T-helper 2 cell treated with Interferon-gamma antibody and Interleukin-4, amounts not matched to agents 5 μg/mL and 100 μg/mL, for 36 hours (primary cell): ENCODE measurements at regions not wholly inside any gene's neighbourhood (a gene's known extent, or its start where the extent isn't known, plus 50 kb on each side); places are given as distances from the start of the nearest gene placed in this dataset.

Experiments used
- DNase-seq: peaks from one replicate; pipeline ENCODE4 v3.0.0; 2021; ENCODE audit warnings: low spot score
- H3K27ac Mint-ChIP-seq: one replicate; pipeline ENCODE4 v1.8.0; 2021; ENCODE audit warnings: mild to moderate bottlenecking, mixed read lengths
- H3K27me3 Mint-ChIP-seq: one replicate; pipeline ENCODE4 v1.8.0; 2021; ENCODE audit warnings: low read depth, mixed read lengths
- H3K36me3 Mint-ChIP-seq: one replicate; pipeline ENCODE4 v1.8.0; 2021; ENCODE audit warnings: low read depth, mixed read lengths
- H3K4me1 Mint-ChIP-seq: one replicate; pipeline ENCODE4 v1.8.0; 2021; ENCODE audit warnings: low read depth, mixed read lengths
- H3K4me3 Mint-ChIP-seq: one replicate; pipeline ENCODE4 v1.8.0; 2022; ENCODE audit warnings: mild to moderate bottlenecking, moderate library complexity, mixed read lengths
- H3K9me3 Mint-ChIP-seq: one replicate; pipeline ENCODE4 v1.8.0; 2021; ENCODE audit warnings: mixed read lengths

DNA sequence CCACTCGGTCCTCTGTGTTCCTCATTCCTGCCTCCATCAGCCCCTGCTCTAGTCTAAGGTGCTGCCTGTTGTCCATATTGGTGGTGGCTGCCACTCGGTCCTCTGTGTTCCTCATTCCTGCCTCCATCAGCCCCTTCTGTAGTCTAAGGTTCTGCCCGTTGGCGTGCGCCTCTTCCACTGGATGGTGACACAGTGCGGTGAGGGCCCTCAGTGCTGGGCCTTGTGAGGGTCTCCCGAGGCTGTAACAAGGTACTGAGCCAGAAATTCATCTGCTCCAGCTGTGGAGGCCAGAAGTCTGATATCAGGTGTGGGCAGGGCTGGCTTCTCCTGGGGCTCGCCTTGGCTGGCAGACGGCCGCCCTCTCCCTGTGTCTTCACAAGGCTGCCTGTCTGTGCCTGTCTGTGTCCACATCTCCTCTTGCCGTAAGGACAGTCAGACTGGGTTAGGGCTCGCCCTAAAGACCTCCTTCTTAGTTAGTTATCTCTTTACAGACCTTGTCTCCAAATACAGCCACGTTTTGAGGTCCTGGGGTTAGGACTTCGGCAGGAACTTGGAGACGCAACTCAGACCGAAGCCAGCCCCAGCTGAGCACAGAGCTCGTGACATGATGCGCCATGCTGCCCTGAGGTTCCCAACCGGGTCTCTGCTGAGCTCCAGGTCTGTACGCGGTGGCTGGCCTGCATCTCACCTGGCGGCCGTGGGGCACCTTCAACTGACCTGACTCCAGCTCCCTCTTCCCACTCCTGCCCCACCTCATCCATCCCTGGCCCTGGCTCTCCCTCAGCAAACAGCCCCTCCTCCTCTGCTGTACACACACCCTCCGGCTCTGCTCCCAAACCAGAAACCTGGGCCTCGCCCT is 181.4 kb upstream of the SHH start:
- no peaks in the 10 kb centered on the region for H3K36me3 Mint-ChIP-seq
- H3K9me3 Mint-ChIP-seq = peaks cover 4% of the 10 kb centered on the region
- no peak for DNase-seq
- peaks cover 33% of the 10 kb centered on the region for H3K4me1 Mint-ChIP-seq
- H3K27me3 Mint-ChIP-seq = peaks cover 46% of the 10 kb centered on the region
- no peak overlapping the region for H3K27ac Mint-ChIP-seq
- no peak overlapping the region for H3K4me3 Mint-ChIP-seq

DNA sequence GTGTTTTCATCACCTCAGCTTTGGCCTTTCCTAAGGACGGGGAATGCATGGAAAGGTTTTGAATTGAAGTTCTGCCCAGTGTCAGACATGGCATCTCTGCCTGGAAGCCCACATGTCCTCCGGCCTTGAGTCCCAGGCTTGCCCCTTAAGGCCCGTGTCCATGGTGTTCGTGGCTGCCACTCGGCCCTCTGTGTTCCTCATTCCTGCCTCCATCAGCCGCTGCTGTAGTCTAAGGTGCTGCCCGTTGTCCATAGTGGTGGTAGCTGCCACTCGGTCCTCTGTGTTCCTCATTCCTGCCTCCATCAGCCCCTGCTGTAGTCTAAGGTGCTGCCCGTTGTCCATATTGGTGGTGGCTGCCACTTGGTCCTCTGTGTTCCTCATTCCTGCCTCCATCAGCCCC is 180.7 kb upstream of the SHH start:
- Mint-ChIP-seq H3K27ac (no peak overlapping the region), H3K36me3 (no peaks in the 10 kb centered on the region), H3K4me3 (no peak overlapping the region), H3K4me1 (peaks cover 30% of the 10 kb centered on the region), H3K9me3 (peaks cover 4% of the 10 kb centered on the region), H3K27me3 (peaks cover 44% of the 10 kb centered on the region)
- DNase-seq = no peak

DNA sequence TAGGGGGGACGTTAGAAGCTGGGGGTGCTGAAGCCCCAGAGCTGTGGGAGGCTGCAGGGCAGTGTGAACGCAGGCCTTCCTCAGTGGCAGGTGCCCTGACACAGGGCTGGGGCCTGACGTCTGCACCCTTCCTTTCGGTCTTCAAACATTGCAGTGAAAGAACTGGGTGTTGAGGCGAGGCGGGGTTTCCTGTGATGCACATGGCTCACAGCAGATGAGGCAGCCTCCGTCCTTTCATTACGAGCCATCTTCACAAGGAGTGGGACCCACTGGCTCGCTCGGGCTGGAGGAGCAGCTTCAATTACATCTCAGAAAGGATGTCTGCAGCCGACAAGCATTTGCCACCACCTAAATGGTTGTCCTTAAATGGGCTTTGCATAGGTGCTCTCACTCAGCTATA is 180.3 kb upstream of the SHH start:
- no peaks in the 10 kb centered on the region for H3K36me3 Mint-ChIP-seq
- H3K27me3 Mint-ChIP-seq = peaks cover 43% of the 10 kb centered on the region
- H3K27ac Mint-ChIP-seq = no peak overlapping the region
- peaks cover 4% of the 10 kb centered on the region for H3K9me3 Mint-ChIP-seq
- no peak for DNase-seq
- H3K4me3 Mint-ChIP-seq = no peak overlapping the region
- H3K4me1 Mint-ChIP-seq = peaks cover 26% of the 10 kb centered on the region

DNA sequence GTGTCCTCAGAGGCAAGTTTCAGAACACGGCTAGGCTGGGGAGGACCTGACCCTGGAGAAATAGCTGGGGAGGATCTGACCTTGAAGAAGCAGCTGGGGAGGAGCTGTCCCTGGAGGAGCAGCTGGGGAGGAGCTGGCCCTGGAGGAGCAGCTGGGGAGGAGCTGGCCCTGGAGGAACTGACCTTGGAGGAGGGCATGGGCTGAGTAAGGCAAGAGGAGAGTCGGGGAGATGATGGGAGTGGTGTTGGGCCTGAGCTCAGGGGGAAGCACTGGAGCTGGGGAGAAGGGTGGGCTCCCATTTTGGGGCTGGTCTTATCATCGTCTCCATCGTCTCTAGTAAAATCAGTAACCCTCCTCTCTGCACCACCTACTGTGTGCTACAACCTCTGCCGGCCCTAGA is 179.8 kb upstream of the SHH start:
- peaks cover 38% of the 10 kb centered on the region for H3K27me3 Mint-ChIP-seq
- DNase-seq = no peak
- H3K9me3 Mint-ChIP-seq = peaks cover 4% of the 10 kb centered on the region
- H3K27ac Mint-ChIP-seq = no peak overlapping the region
- H3K4me1 Mint-ChIP-seq = peaks cover 21% of the 10 kb centered on the region
- H3K4me3 Mint-ChIP-seq = no peak overlapping the region
- H3K36me3 Mint-ChIP-seq = no peaks in the 10 kb centered on the region

DNA sequence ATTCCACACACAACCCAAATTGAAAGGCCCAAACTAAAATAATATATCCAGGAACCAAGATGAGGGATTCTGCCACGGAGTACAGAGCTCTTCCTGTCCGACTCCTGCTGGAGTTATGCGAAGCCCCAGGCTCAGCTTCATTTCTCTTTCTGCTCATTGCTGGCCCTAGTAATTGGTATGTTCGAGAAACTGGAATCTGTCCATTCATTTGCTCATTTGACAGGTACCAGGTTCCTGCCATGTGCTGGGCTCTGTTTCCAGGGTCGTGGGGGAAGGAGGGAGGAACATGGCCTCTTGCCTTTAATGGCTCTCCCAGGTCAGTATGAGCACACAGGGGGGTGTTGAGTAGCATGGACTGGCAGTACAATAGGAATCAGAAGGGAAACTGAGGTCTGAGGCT is 179.2 kb upstream of the SHH start:
- Mint-ChIP-seq H3K27ac (no peak overlapping the region), H3K9me3 (peaks cover 4% of the 10 kb centered on the region), H3K4me3 (no peak overlapping the region), H3K27me3 (peaks cover 32% of the 10 kb centered on the region), H3K36me3 (no peaks in the 10 kb centered on the region), H3K4me1 (peaks cover 15% of the 10 kb centered on the region)
- no peak for DNase-seq

DNA sequence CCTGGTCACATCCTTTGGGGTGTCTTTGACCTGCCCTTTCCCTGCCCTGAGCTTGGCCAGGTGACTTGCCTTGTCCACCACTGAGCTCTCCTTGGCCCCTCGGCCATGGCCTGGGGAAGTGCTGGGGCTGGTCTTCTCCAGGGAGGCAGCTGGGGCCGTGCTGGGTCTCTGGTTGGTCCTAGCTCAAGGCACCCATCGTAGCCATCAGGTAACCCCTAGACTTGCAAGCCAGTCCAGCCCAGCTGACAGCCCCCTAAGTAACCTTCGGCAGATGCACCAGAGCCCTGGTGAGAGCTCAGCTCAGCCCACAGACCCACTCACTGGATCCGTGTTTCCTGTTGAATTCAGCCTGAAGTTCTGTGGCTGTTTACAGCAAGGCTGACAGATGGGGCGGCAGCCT is 176.2 kb upstream of the SHH start:
- Mint-ChIP-seq H3K4me1 (no peaks in the 10 kb centered on the region), H3K9me3 (peaks cover 4% of the 10 kb centered on the region), H3K27ac (no peak overlapping the region), H3K4me3 (no peak overlapping the region), H3K27me3 (peaks cover 6% of the 10 kb centered on the region), H3K36me3 (no peaks in the 10 kb centered on the region)
- DNase-seq = no peak

DNA sequence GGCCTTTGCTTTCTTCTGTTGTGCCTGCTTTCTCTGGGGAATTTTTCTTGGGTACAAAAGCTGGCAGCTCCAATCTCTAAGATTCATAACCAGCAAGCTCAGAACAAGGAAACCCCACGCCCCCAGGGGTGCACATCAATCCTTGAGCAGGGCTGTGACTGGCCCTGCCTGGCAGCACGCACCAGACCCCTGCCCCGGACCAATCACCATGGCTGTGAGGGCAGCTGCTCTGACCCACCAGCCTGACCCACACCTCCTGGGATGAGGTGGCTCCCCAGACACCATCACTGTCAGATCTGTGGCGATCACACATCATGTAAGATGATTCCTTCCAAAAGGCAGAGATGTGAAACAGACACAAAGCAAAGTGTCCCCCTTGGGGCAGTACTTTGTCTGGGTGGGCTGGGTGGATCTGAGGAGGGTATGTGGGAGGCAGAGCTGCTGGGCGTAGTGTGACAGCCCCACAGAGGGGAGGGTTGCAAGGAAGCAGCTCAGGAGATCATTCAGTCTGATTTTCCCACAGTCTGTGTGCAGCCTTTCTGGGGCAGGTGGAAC is 175.5 kb upstream of the SHH start:
- no peak for DNase-seq
- no peak overlapping the region for H3K4me3 Mint-ChIP-seq

DNA sequence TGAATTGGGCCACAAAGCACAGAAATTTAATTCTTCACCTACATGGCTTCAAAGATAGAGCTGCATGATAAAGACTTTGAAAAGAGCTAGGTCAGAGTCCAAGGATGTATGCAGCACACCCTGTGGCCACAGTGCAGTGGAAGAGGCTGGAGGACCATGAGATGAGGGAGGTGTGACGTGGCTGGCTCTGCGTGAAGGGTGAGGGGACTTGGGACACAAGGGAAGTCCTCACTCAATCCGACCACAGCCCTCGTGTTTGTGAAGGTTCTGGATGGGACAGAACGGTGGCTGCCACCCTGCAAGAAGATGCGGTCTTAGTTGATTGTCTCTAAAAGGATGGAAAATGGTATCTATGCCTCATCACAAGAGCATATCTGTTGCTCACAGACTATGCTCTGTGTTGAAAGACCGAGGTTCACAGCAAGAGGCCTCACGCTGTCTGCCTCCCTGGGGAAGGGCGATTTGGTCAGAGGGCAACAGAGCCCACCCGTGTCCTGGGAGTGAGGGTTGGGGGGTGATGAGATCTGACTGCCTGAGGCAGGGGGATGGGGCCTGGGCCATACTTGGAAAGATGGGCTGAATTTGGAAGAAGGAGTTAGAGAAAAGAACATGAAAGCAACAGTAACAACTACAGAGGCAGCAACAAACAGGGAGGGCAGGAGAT is 174.4 kb upstream of the SHH start:
- Mint-ChIP-seq H3K9me3 (peaks cover 4% of the 10 kb centered on the region), H3K36me3 (no peaks in the 10 kb centered on the region), H3K27ac (no peak overlapping the region)

More for the DNA sequence above, 175.5 kb upstream of the SHH start:
- Mint-ChIP-seq H3K36me3 (no peaks in the 10 kb centered on the region), H3K27ac (no peak overlapping the region), H3K4me1 (no peaks in the 10 kb centered on the region), H3K27me3 (peaks cover 3% of the 10 kb centered on the region), H3K9me3 (peaks cover 4% of the 10 kb centered on the region)

DNA sequence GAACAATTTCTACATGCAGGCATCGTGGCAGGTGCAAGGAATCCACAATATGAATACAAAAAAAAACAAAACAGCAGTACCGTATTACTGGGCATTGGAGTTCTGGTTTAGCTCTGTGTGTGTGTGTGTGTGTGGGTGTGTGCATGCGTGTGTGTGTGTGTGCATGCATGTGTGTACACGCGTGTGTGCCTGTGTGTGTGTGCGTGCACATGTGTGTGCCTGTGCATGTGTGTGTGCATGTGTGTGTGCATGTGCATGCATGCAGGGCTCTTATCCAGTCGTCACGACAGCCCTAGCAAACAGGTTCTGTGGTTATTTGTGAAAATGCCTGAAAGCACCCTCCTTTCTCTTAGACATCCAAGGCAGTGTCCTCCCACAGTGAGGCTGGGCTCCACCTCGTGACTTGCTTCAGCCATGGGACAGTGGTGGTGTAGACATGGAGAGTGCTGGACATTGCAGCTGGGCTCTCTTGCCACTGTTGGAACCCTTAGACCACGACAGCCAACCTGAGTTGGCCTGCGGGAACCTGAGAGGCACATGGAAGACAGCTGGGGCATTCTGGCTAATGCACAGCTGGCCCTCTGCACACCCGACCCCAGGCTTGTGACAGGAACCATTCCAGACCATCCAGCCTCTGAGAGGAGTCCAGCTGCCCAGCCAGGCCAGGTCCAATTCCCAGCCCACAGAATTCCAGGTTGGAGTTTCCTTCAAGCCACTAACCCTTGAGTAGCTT is 173.4 kb upstream of the SHH start:
- DNase-seq = no peak
- no peaks in the 10 kb centered on the region for H3K36me3 Mint-ChIP-seq
- no peaks in the 10 kb centered on the region for H3K4me1 Mint-ChIP-seq
- peaks cover 4% of the 10 kb centered on the region for H3K9me3 Mint-ChIP-seq
- H3K27ac Mint-ChIP-seq = no peak overlapping the region
- no peak overlapping the region for H3K4me3 Mint-ChIP-seq
- H3K27me3 Mint-ChIP-seq = peaks cover 3% of the 10 kb centered on the region

More for the DNA sequence above, 174.4 kb upstream of the SHH start:
- no peak for DNase-seq
- no peaks in the 10 kb centered on the region for H3K4me1 Mint-ChIP-seq
- no peak overlapping the region for H3K4me3 Mint-ChIP-seq
- H3K27me3 Mint-ChIP-seq = peaks cover 3% of the 10 kb centered on the region

DNA sequence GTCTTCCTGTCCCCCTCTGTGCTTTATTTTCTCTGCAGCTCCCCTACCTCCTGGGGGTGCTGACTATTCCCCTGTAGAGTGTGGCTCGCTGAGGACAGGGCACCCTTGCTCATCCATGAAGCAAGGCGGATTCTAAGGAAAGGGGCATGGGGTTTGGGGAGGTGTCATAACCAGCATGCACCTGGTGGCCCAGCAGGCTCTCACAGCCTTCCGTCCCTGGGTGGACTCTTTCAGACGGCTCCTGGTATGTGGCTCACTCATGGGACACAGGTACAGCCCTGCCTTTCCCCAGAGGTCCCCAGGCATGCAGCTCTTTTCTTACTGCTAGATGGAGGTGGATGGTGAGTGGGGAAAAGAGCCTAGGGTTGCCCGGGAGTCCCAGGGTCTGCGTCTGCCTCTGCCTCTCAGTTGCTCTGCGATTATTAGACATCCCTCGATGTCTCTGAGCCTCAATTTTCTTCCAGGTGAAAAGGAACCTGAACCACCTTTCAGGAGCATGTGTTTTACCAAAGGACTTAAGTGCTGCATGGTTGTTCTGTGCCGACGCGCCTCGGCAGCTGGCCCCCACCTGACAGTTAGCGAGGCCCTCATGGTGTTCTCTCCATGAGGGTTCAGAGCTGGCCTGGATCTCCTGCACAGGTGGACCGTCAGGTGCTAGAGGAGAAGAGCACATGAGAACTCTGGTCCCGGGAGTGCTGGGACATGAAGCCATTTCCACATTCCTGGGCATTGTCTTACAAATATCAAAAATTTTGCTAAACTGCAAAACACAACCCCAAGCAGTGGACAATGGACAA is 172.5 kb upstream of the SHH start:
- H3K27me3 Mint-ChIP-seq = peaks cover 3% of the 10 kb centered on the region
- no peaks in the 10 kb centered on the region for H3K4me1 Mint-ChIP-seq
- no peak overlapping the region for H3K27ac Mint-ChIP-seq
- peaks cover 4% of the 10 kb centered on the region for H3K9me3 Mint-ChIP-seq
- DNase-seq = no peak
- H3K4me3 Mint-ChIP-seq = no peak overlapping the region
- no peaks in the 10 kb centered on the region for H3K36me3 Mint-ChIP-seq

DNA sequence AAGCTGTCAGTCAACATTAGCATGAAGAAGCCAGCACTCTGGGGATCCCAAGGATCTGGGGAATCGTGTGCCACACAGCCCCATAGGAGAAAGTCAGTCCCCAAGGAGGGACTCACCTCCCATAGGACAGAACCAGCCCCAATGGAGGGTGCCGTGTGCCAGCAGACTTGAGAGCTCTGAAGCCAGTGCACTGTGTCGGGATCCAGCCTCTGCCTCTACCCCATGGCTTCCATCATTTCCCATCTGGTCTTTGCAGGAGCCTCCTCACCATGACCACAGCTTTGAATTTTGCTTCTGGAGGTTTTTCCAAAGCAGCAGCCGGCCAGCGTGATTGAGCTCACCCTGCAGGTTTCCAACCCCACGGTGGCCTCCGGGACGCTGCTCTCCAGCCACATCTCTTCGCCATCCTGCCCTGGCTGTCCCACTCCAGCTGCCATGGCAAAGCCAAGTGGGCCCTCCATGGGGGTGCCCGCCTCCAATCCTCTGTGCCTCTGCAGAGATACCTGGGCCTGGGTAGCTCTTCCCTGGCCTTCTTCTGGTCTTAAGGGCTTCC is 171.8 kb upstream of the SHH start:
- no peak for DNase-seq
- Mint-ChIP-seq H3K36me3 (no peaks in the 10 kb centered on the region), H3K27me3 (no peaks in the 10 kb centered on the region), H3K4me1 (no peaks in the 10 kb centered on the region), H3K4me3 (no peak overlapping the region), H3K9me3 (no peaks in the 10 kb centered on the region), H3K27ac (no peak overlapping the region)

DNA sequence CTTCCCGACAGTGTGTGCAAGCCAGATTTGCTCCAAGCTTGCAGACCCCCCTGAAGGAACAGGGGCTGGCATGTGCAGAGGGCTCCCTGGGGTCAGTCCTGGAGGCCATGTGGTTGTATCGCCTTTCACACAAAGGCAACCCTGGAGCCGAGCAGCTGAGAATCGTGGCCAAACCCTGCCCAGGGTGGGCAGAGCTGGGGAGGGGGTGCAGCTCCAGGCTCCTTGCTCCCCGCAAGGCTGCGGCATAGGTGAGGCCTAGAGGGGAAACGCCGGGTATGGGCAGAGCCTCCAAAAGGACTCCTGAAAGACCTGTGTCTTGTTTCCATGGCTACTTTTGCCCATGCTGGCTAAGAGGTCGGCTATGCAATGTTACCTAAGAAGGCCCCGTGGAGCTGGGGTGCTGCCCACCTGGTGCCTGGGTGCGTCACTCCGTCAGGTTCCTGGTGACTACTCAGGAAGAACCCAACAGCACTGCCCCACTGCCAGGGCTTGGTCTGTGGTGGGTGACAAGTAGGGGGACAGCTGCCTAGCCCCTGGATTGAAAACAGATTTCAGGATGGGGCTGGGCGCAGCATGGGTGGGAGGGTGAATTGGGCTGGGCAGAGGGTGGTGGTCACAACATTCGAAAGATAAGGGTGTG is 171.0 kb upstream of the SHH start:
- peaks cover 6% of the 10 kb centered on the region for H3K27me3 Mint-ChIP-seq
- H3K4me3 Mint-ChIP-seq = no peak overlapping the region

DNA sequence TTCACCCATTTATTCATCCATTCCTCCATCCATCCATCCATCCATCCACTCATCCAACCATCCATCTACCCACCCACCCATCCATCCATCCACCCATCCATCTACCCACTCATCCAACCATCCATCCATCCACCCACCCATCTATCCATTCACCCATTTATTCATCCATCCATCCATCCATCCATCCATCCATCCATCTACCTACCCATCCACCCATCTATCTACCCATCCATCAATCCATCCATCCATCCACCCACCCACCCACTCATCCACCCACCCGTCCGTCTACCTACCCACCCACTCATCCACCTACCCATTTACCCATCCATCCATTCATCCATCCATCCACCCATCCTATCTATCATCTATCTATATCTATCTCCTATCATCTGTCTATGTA is 169.4 kb upstream of the SHH start:
- H3K4me3 Mint-ChIP-seq = no peak overlapping the region
- H3K4me1 Mint-ChIP-seq = no peaks in the 10 kb centered on the region
- no peaks in the 10 kb centered on the region for H3K36me3 Mint-ChIP-seq
- no peak overlapping the region for H3K27ac Mint-ChIP-seq
- H3K9me3 Mint-ChIP-seq = no peaks in the 10 kb centered on the region
- peaks cover 13% of the 10 kb centered on the region for H3K27me3 Mint-ChIP-seq
- no peak for DNase-seq

More for the DNA sequence above, 171.0 kb upstream of the SHH start:
- Mint-ChIP-seq H3K27ac (no peak overlapping the region), H3K4me1 (no peaks in the 10 kb centered on the region), H3K36me3 (no peaks in the 10 kb centered on the region), H3K9me3 (no peaks in the 10 kb centered on the region)
- no peak for DNase-seq
